ENCODE measurements at regions not wholly inside any gene's neighbourhood (a gene's known extent, or its start where the extent isn't known, plus 50 kb on each side); places are given as distances from the start of the nearest gene placed in this dataset.

GRCh38 chr1:238108417-238108816 lies 217.7 kb upstream of the ZP4 start:
- FAIRE-seq (no peak), DNase-seq (ENCODE audit: low read depth) (no peak)
- no peak for TF ChIP-seq CTCF (IDR thresholded peaks at IDR 0.05; ENCODE audit: insufficient read depth, low read length, severe bottlenecking)
- no peak overlapping the region for H3K4me3 ChIP-seq (ENCODE audit: low read depth, low read length)
- no peaks in the 10 kb centered on the region for H3K36me3 ChIP-seq (ENCODE audit: control insufficient read depth, insufficient read depth, low read length)
- H3K27me3 ChIP-seq (ENCODE audit: control insufficient read depth, insufficient read depth, low read length), result no peaks in the 10 kb centered on the region

- TF ChIP-seq CTCF (IDR thresholded peaks at IDR 0.05; ENCODE audit: insufficient read depth, low read length, severe bottlenecking), result no peak
- no peak overlapping the region for H3K4me3 ChIP-seq (ENCODE audit: low read depth, low read length)
- no peaks in the 10 kb centered on the region for H3K36me3 ChIP-seq (ENCODE audit: control insufficient read depth, insufficient read depth, low read length)
- H3K27me3 ChIP-seq (ENCODE audit: control insufficient read depth, insufficient read depth, low read length), result no peaks in the 10 kb centered on the region
- FAIRE-seq (no peak), DNase-seq (ENCODE audit: low read depth) (no peak)
Observed at GRCh38 chr1:238107322-238107721, 216.6 kb upstream of the ZP4 start.

GRCh38 chr1:238104752-238105151 lies 214.0 kb upstream of the ZP4 start:
- no peak overlapping the region for H3K4me3 ChIP-seq (ENCODE audit: low read depth, low read length)
- no peaks in the 10 kb centered on the region for H3K27me3 ChIP-seq (ENCODE audit: control insufficient read depth, insufficient read depth, low read length)
- H3K36me3 ChIP-seq (ENCODE audit: control insufficient read depth, insufficient read depth, low read length), result no peaks in the 10 kb centered on the region
- TF ChIP-seq CTCF (IDR thresholded peaks at IDR 0.05; ENCODE audit: insufficient read depth, low read length, severe bottlenecking), result no peak
- DNase-seq (ENCODE audit: low read depth), result no peak
- no peak for FAIRE-seq

- DNase-seq (ENCODE audit: low read depth) (no peak), FAIRE-seq (no peak)
- Histone ChIP-seq H3K4me3 (ENCODE audit: low read depth, low read length) (no peak overlapping the region), H3K36me3 (ENCODE audit: control insufficient read depth, insufficient read depth, low read length) (no peaks in the 10 kb centered on the region), H3K27me3 (ENCODE audit: control insufficient read depth, insufficient read depth, low read length) (no peaks in the 10 kb centered on the region)
- TF ChIP-seq CTCF (IDR thresholded peaks at IDR 0.05; ENCODE audit: insufficient read depth, low read length, severe bottlenecking), result no peak
Observed at GRCh38 chr1:238101923-238102322, 211.2 kb upstream of the ZP4 start.

- no peak overlapping the region for H3K4me3 ChIP-seq (ENCODE audit: low read depth, low read length)
- DNase-seq (ENCODE audit: low read depth) (peak; percentile 1), FAIRE-seq (no peak)
- H3K27me3 ChIP-seq (ENCODE audit: control insufficient read depth, insufficient read depth, low read length), result no peaks in the 10 kb centered on the region
- no peak for TF ChIP-seq CTCF (IDR thresholded peaks at IDR 0.05; ENCODE audit: insufficient read depth, low read length, severe bottlenecking)
- H3K36me3 ChIP-seq (ENCODE audit: control insufficient read depth, insufficient read depth, low read length), result no peaks in the 10 kb centered on the region
Observed at GRCh38 chr1:238099871-238100270, 209.1 kb upstream of the ZP4 start.

- FAIRE-seq (no peak), DNase-seq (ENCODE audit: low read depth) (no peak)
- TF ChIP-seq CTCF (IDR thresholded peaks at IDR 0.05; ENCODE audit: insufficient read depth, low read length, severe bottlenecking), result no peak
- H3K36me3 ChIP-seq (ENCODE audit: control insufficient read depth, insufficient read depth, low read length), result no peaks in the 10 kb centered on the region
- no peak overlapping the region for H3K4me3 ChIP-seq (ENCODE audit: low read depth, low read length)
- H3K27me3 ChIP-seq (ENCODE audit: control insufficient read depth, insufficient read depth, low read length), result no peaks in the 10 kb centered on the region
Observed at GRCh38 chr1:238089615-238090014, 198.9 kb upstream of the ZP4 start.
